ENCODE measurements at regions not wholly inside any gene's neighbourhood (a gene's known extent, or its start where the extent isn't known, plus 50 kb on each side); places are given as distances from the start of the nearest gene placed in this dataset.
A peak's percentile ranks its signal among the peaks of the same experiment; 100 is the strongest.

GRCh38 chr2:64854773-64855237, 134.4 kb upstream of the SLC1A4 start:
- Histone ChIP-seq H3F3A (ENCODE audit: low read length, unreplicated experiment) (no peaks in the 10 kb centered on the region), H3K9me3 (ENCODE audit: low read length) (no peaks in the 10 kb centered on the region), H3K4me2 (ENCODE audit: low read length) (no peak overlapping the region), H3K27me3 (ENCODE audit: low read length) (no peaks in the 10 kb centered on the region), H3K4me3 (ENCODE audit: low read length) (no peak overlapping the region), H3K9ac (ENCODE audit: low read length) (no peak overlapping the region), H2AFZ (ENCODE audit: low read length) (no peak overlapping the region; the same call in 1 of the 2 replicates), H3K27ac (ENCODE audit: low read length) (no peak overlapping the region), H3K36me3 (ENCODE audit: low read depth, low read length) (no peaks in the 10 kb centered on the region), H3K79me2 (ENCODE audit: low read length) (no peaks in the 10 kb centered on the region), H4K20me1 (ENCODE audit: low read length) (no peaks in the 10 kb centered on the region), H3K4me1 (ENCODE audit: insufficient read depth, low read length) (peaks cover 15% of the 10 kb centered on the region), H3K9me2 (replicated peaks; ENCODE audit: low read length) (no peaks in the 10 kb centered on the region)
- ChIA-PET CTCF (no interaction called here), POLR2A (ENCODE audit: unreplicated experiment) (no interaction called here)
- intact Hi-C loops (cut with micrococcal nuclease): no loop called here
- BruUV-seq (replicated peaks): no TSS peak
- DNase-seq: no peak
- ATAC-seq: no peak
- no peak for TF ChIP-seq EZH2 (IDR thresholded peaks at IDR 0.05; ENCODE audit: low read length, unreplicated experiment)
- TF ChIP-seq EZH2phosphoT487 (IDR thresholded peaks at IDR 0.05; ENCODE audit: borderline replicate concordance, low read length): no peak
- TF ChIP-seq CTCF (conservative IDR thresholded peaks at IDR 0.05; ENCODE audit: low read depth, low read length): no peak

- Histone ChIP-seq H3K9ac (ENCODE audit: low read length) (no peak overlapping the region), H3K79me2 (ENCODE audit: low read length) (no peaks in the 10 kb centered on the region), H3K4me1 (ENCODE audit: insufficient read depth, low read length) (peaks cover 20% of the 10 kb centered on the region), H3K27me3 (ENCODE audit: low read length) (no peaks in the 10 kb centered on the region), H2AFZ (ENCODE audit: low read length) (0 out of 2 replicates have a peak overlapping the region, but pooled peaks have one; percentile 56), H3K4me2 (ENCODE audit: low read length) (no peak overlapping the region), H3K36me3 (ENCODE audit: low read depth, low read length) (no peaks in the 10 kb centered on the region), H3K27ac (ENCODE audit: low read length) (no peak overlapping the region), H3K9me2 (replicated peaks; ENCODE audit: low read length) (no peaks in the 10 kb centered on the region), H3K4me3 (ENCODE audit: low read length) (no peak overlapping the region), H3K9me3 (ENCODE audit: low read length) (no peaks in the 10 kb centered on the region), H3F3A (ENCODE audit: low read length, unreplicated experiment) (no peaks in the 10 kb centered on the region), H4K20me1 (ENCODE audit: low read length) (no peaks in the 10 kb centered on the region)
- no TSS peak for BruUV-seq (replicated peaks)
- ChIA-PET CTCF (no interaction called here), POLR2A (ENCODE audit: unreplicated experiment) (no interaction called here)
- no peak for TF ChIP-seq EZH2 (IDR thresholded peaks at IDR 0.05; ENCODE audit: low read length, unreplicated experiment)
- ATAC-seq (no peak), DNase-seq (no peak)
- intact Hi-C loops (cut with micrococcal nuclease): no loop called here
Measured at GRCh38 chr2:64857581-64858471, 131.4 kb upstream of the SLC1A4 start.

GRCh38 chr2:64858541-64859311, 130.5 kb upstream of the SLC1A4 start:
- no peaks in the 10 kb centered on the region for H3K36me3 ChIP-seq (ENCODE audit: low read depth, low read length)
- H3K9me2 ChIP-seq (replicated peaks; ENCODE audit: low read length): no peaks in the 10 kb centered on the region
- H3K79me2 ChIP-seq (ENCODE audit: low read length): no peaks in the 10 kb centered on the region
- H2AFZ ChIP-seq (ENCODE audit: low read length): peak overlapping the region; percentile 56
- peak overlapping the region; percentile 8 for H3K9ac ChIP-seq (ENCODE audit: low read length)
- BruUV-seq (replicated peaks): TSS peak; percentile 78
- TF ChIP-seq EZH2phosphoT487 (IDR thresholded peaks at IDR 0.05; ENCODE audit: borderline replicate concordance, low read length) (no peak), CTCF (conservative IDR thresholded peaks at IDR 0.05; ENCODE audit: low read depth, low read length) (no peak), EZH2 (IDR thresholded peaks at IDR 0.05; ENCODE audit: low read length, unreplicated experiment) (no peak)
- no peaks in the 10 kb centered on the region for H3K9me3 ChIP-seq (ENCODE audit: low read length)
- H3K4me3 ChIP-seq (ENCODE audit: low read length): peak overlapping the region; percentile 54; the same call in 1 of the 2 replicates
- DNase-seq (no peak), ATAC-seq (no peak)
- H3K27ac ChIP-seq (ENCODE audit: low read length): peak overlapping the region; percentile 75
- CTCF ChIA-PET: no interaction called here
- peak overlapping the region; percentile 83 for H3K4me2 ChIP-seq (ENCODE audit: low read length)
- H3F3A ChIP-seq (ENCODE audit: low read length, unreplicated experiment): no peaks in the 10 kb centered on the region
- H4K20me1 ChIP-seq (ENCODE audit: low read length): no peaks in the 10 kb centered on the region
- POLR2A ChIA-PET (ENCODE audit: unreplicated experiment): interaction anchor here (0.6 to 1.0 kb wide), 8 partner anchors 10 to 654 kb away, joined by 3 to 7 read pairs (median 4); partner anchors contain the start of gene ACTR2
- H3K27me3 ChIP-seq (ENCODE audit: low read length): no peaks in the 10 kb centered on the region
- intact Hi-C loops (cut with micrococcal nuclease): loop anchor here (1.0 kb wide), 1 partner anchor 19 kb away; no protein-coding TSS in a partner anchor
- H3K4me1 ChIP-seq (ENCODE audit: insufficient read depth, low read length): peaks cover 21% of the 10 kb centered on the region

Data from PC-3 (cell line).